Mesenchymal stem cell (in vitro differentiated cells and primary cell): ENCODE measurements at regions not wholly inside any gene's neighbourhood (a gene's known extent, or its start where the extent isn't known, plus 50 kb on each side); places are given as distances from the start of the nearest gene placed in this dataset.

Source experiments
- DNase-seq: peaks from one replicate; pipeline ENCODE4 v3.0.0-alpha.2; 2013
- H2AFZ ChIP-seq: one replicate; pipeline ENCODE4 v1.6.1; 2013; ENCODE audit warnings: low read depth, mild to moderate bottlenecking, control low read depth, inconsistent platforms, low read length, moderate library complexity
- H2AK5ac ChIP-seq: 2 replicates; pipeline ENCODE4 v1.6.1; 2013; ENCODE audit warnings: low read length, moderate library complexity, mild to moderate bottlenecking, inconsistent platforms; ENCODE audit not compliant: severe bottlenecking
- H2BK120ac ChIP-seq: one replicate; pipeline ENCODE4 v1.6.1; 2013; ENCODE audit warnings: low read depth, mild to moderate bottlenecking, inconsistent platforms, low read length, moderate library complexity
- H2BK12ac ChIP-seq, 2 experiments: one replicate each; pipeline ENCODE4 v1.6.1; 2013; ENCODE audit warnings: inconsistent platforms in 2 of 2, low read length in 2 of 2, mild to moderate bottlenecking in 2 of 2, moderate library complexity in 2 of 2, control low read depth in 1 of 2
- H2BK15ac ChIP-seq: one replicate; pipeline ENCODE4 v1.6.1; 2013; ENCODE audit warnings: mild to moderate bottlenecking, low read depth, inconsistent platforms; ENCODE audit not compliant: poor library complexity, severe bottlenecking
- H2BK5ac ChIP-seq: 2 replicates; pipeline ENCODE4 v1.6.1; 2013; ENCODE audit warnings: low read depth, mild to moderate bottlenecking, low read length, control low read depth, inconsistent platforms; ENCODE audit not compliant: poor library complexity, severe bottlenecking
- H3K14ac ChIP-seq, 2 experiments: one replicate each; pipeline ENCODE4 v1.6.1; 2013; ENCODE audit warnings: inconsistent platforms in 2 of 2, low read length in 2 of 2, control low read depth in 1 of 2, mild to moderate bottlenecking in 1 of 2, moderate library complexity in 1 of 2
- H3K18ac ChIP-seq, 2 experiments: one replicate each; pipeline ENCODE4 v1.6.1; 2013; ENCODE audit warnings: inconsistent platforms in 2 of 2, low read length in 2 of 2, control low read depth in 1 of 2, low read depth in 1 of 2, mild to moderate bottlenecking in 1 of 2
- H3K23ac ChIP-seq, 2 experiments: one replicate each; pipeline ENCODE4 v1.6.1; 2013; ENCODE audit warnings: inconsistent platforms in 2 of 2, low read length in 2 of 2, mild to moderate bottlenecking in 2 of 2, moderate library complexity in 2 of 2, control low read depth in 1 of 2
- H3K27ac ChIP-seq: 2 replicates; pipeline ENCODE4 v1.5.1; 2013; ENCODE audit warnings: mild to moderate bottlenecking, moderate library complexity, low read length, control low read depth, inconsistent platforms; ENCODE audit not compliant: poor library complexity, severe bottlenecking
- H3K27me3 ChIP-seq, 2 experiments: 2 replicates each; pipeline versions ENCODE4 v1.6.1 to v1.7.0; 2013; ENCODE audit warnings: low read length in 2 of 2, mild to moderate bottlenecking in 2 of 2, moderate library complexity in 2 of 2, control low read depth in 1 of 2, inconsistent platforms in 1 of 2; ENCODE audit not compliant: control insufficient read depth in 1 of 2, insufficient read depth in 1 of 2
- H3K36me3 ChIP-seq, 2 experiments: 2 replicates each; pipeline versions ENCODE4 v1.6.1 to v1.7.0; 2013; ENCODE audit warnings: low read length in 2 of 2, control low read depth in 1 of 2, inconsistent platforms in 1 of 2, low read depth in 1 of 2, mild to moderate bottlenecking in 1 of 2; ENCODE audit not compliant: insufficient read depth in 2 of 2, control insufficient read depth in 1 of 2
- H3K4ac ChIP-seq, 2 experiments: one replicate each; pipeline ENCODE4 v1.6.1; 2013; ENCODE audit warnings: inconsistent platforms in 2 of 2, low read length in 2 of 2, mild to moderate bottlenecking in 2 of 2, moderate library complexity in 2 of 2, control low read depth in 1 of 2, low read depth in 1 of 2
- H3K4me1 ChIP-seq: 2 replicates; pipeline ENCODE4 v1.6.1; 2013; ENCODE audit warnings: low read depth, low read length, control low read depth; ENCODE audit not compliant: control insufficient read depth, insufficient read depth
- H3K4me2 ChIP-seq: 2 replicates; pipeline ENCODE4 v1.6.1; 2013; ENCODE audit warnings: low read length, mild to moderate bottlenecking, inconsistent platforms; ENCODE audit not compliant: poor library complexity, severe bottlenecking
- H3K4me3 ChIP-seq, 2 experiments: 2 replicates each; pipeline versions ENCODE4 v1.5.1 to v1.7.0; 2013; ENCODE audit warnings: low read length in 2 of 2, mild to moderate bottlenecking in 2 of 2, control low read depth in 1 of 2, low read depth in 1 of 2; ENCODE audit not compliant: insufficient read depth in 1 of 2
- H3K79me1 ChIP-seq: replicated peaks from 2 replicates; pipeline ENCODE4 v1.6.1; 2013; ENCODE audit warnings: mild to moderate bottlenecking, control low read depth, low read length, inconsistent platforms; ENCODE audit not compliant: poor library complexity, severe bottlenecking
- H3K9ac ChIP-seq: 2 replicates; pipeline ENCODE4 v1.7.0; 2013; ENCODE audit warnings: mild to moderate bottlenecking, low read length, moderate library complexity
- H3K9me3 ChIP-seq: 2 replicates; pipeline ENCODE4 v1.7.0; 2013; ENCODE audit warnings: mild to moderate bottlenecking, low read length; ENCODE audit not compliant: control insufficient read depth
- H4K8ac ChIP-seq: one replicate; pipeline ENCODE4 v1.6.1; 2013; ENCODE audit warnings: inconsistent platforms, mild to moderate bottlenecking, low read length, moderate library complexity
- H4K91ac ChIP-seq: one replicate; pipeline ENCODE4 v1.6.1; 2013; ENCODE audit warnings: mild to moderate bottlenecking, low read length, inconsistent platforms
- WGBS: methylation state at CpG from one replicate; pipeline ENCODE4 v1.1.7; 2013; ENCODE audit warnings: mixed read lengths; 5-methylcytosine and 5-hydroxymethylcytosine counted together

GRCh38 chr10:28879246-28879645 is 201.9 kb downstream of the BAMBI start:
- no peak overlapping the region for H3K9ac ChIP-seq
- peaks cover 4% of the 10 kb centered on the region for H3K4me1 ChIP-seq
- no peaks in the 10 kb centered on the region for H3K36me3 ChIP-seq
- no peak overlapping the region for H3K18ac ChIP-seq
- no peak overlapping the region for H3K4ac ChIP-seq
- no peaks in the 10 kb centered on the region for H3K9me3 ChIP-seq
- H3K27me3 ChIP-seq = no peaks in the 10 kb centered on the region
- H4K91ac ChIP-seq = no peak overlapping the region
- no peak overlapping the region for H3K4me3 ChIP-seq
- H2BK12ac ChIP-seq = no peak overlapping the region
- H3K27ac ChIP-seq = no peak overlapping the region
- no peak overlapping the region for H4K8ac ChIP-seq
- no peak overlapping the region for H3K4me2 ChIP-seq
- H2AK5ac ChIP-seq = no peak overlapping the region
- no peak overlapping the region for H3K23ac ChIP-seq
- H2BK15ac ChIP-seq = no peak overlapping the region
- no peak overlapping the region for H2BK120ac ChIP-seq
- no peak for DNase-seq
- no peak overlapping the region for H2AFZ ChIP-seq
- H3K79me1 ChIP-seq = no peaks in the 10 kb centered on the region
- H3K14ac ChIP-seq = no peak overlapping the region
- H2BK5ac ChIP-seq = no peak overlapping the region

- Histone ChIP-seq H3K79me1 (no peaks in the 10 kb centered on the region), H3K4ac (peak overlapping the region; percentile 29 to 52), H3K23ac (no peak overlapping the region), H3K27ac (no peak overlapping the region), H3K4me1 (peaks cover 8% of the 10 kb centered on the region), H2BK120ac (peak overlapping the region; percentile 54), H3K36me3 (no peaks in the 10 kb centered on the region), H2BK15ac (peak overlapping the region; percentile 92), H3K4me2 (no peak overlapping the region), H3K14ac (no peak overlapping the region), H3K27me3 (no peaks in the 10 kb centered on the region), H4K91ac (no peak overlapping the region), H2AFZ (no peak overlapping the region), H4K8ac (peak overlapping the region; percentile 78), H3K18ac (peak overlapping the region in 1 of 2 experiments; percentile 80), H3K4me3 (peak overlapping the region in 1 of 2 experiments; percentile 27), H3K9me3 (no peaks in the 10 kb centered on the region), H3K9ac (peak overlapping the region; percentile 57), H2AK5ac (no peak overlapping the region), H2BK12ac (peak overlapping the region; percentile 51 to 94), H2BK5ac (no peak overlapping the region)
- DNase-seq = peak; percentile 76
- 77% methylated on average over 16 of the region's 16 CpGs for WGBS
Measured at GRCh38 chr10:28879875-28880682, 202.8 kb downstream of the BAMBI start.

GRCh38 chr10:28880683-28880950 is 203.3 kb downstream of the BAMBI start:
- Histone ChIP-seq H3K14ac (no peak overlapping the region), H2BK5ac (no peak overlapping the region), H3K4ac (peak overlapping the region in 1 of 2 experiments; percentile 21), H4K8ac (no peak overlapping the region), H3K27ac (no peak overlapping the region), H3K9me3 (no peaks in the 10 kb centered on the region), H4K91ac (no peak overlapping the region), H3K27me3 (no peaks in the 10 kb centered on the region), H3K4me3 (no peak overlapping the region), H3K23ac (no peak overlapping the region), H2BK12ac (no peak overlapping the region), H3K18ac (no peak overlapping the region), H3K4me2 (no peak overlapping the region), H3K36me3 (no peaks in the 10 kb centered on the region), H3K9ac (no peak overlapping the region), H2AK5ac (no peak overlapping the region), H2BK120ac (no peak overlapping the region), H3K4me1 (peaks cover 7% of the 10 kb centered on the region), H2BK15ac (no peak overlapping the region), H2AFZ (no peak overlapping the region), H3K79me1 (no peaks in the 10 kb centered on the region)
- DNase-seq = no peak
- 83% methylated on average over 1 of the region's 3 CpGs for WGBS

- no peak overlapping the region for H4K8ac ChIP-seq
- no peaks in the 10 kb centered on the region for H3K27me3 ChIP-seq
- no peak overlapping the region for H2BK120ac ChIP-seq
- peaks cover 5% of the 10 kb centered on the region for H3K4me1 ChIP-seq
- no peaks in the 10 kb centered on the region for H3K36me3 ChIP-seq
- no peak overlapping the region for H2BK5ac ChIP-seq
- H3K9me3 ChIP-seq = no peaks in the 10 kb centered on the region
- no peak overlapping the region for H3K23ac ChIP-seq
- 19% methylated on average over 3 of the region's 3 CpGs for WGBS
- no peak overlapping the region for H3K4me2 ChIP-seq
- H2AFZ ChIP-seq = no peak overlapping the region
- no peak overlapping the region for H3K27ac ChIP-seq
- no peak for DNase-seq
- H3K18ac ChIP-seq = no peak overlapping the region
- no peak overlapping the region for H4K91ac ChIP-seq
- H3K4ac ChIP-seq = no peak overlapping the region
- H3K14ac ChIP-seq = no peak overlapping the region
- no peak overlapping the region for H3K4me3 ChIP-seq
- H2BK15ac ChIP-seq = no peak overlapping the region
- no peak overlapping the region for H3K9ac ChIP-seq
- no peak overlapping the region for H2BK12ac ChIP-seq
- no peaks in the 10 kb centered on the region for H3K79me1 ChIP-seq
- no peak overlapping the region for H2AK5ac ChIP-seq
Measured at GRCh38 chr10:28881171-28881882, 204.0 kb downstream of the BAMBI start.
